H1 (cell line): ENCODE measurements at regions not wholly inside any gene's neighbourhood (a gene's known extent, or its start where the extent isn't known, plus 50 kb on each side); places are given as distances from the start of the nearest gene placed in this dataset.

Experiments
- BCL11A ChIP-seq, 2 experiments: IDR thresholded peaks; one replicate each; pipeline ENCODE4 v1.6.1; 2011; ENCODE audit warnings: low read depth in 2 of 2, low read length in 2 of 2, mild to moderate bottlenecking in 2 of 2
- CTCF ChIP-seq, 3 experiments: IDR thresholded peaks; 1 replicate in 2 of 3; 2 replicates in 1 of 3; pipeline versions ENCODE4 v1.5.1 to v1.6.1; 2011; ENCODE audit warnings: low read length in 3 of 3, mild to moderate bottlenecking in 3 of 3, inconsistent platforms in 2 of 3, low read depth in 1 of 3, moderate library complexity in 1 of 3; ENCODE audit not compliant: insufficient read depth in 1 of 3; ENCODE audit errors: control extremely low read depth in 1 of 3
- MAFK ChIP-seq: IDR thresholded peaks from 2 replicates; pipeline ENCODE4 v1.6.1; 2012; ENCODE audit warnings: low read depth, mild to moderate bottlenecking, improper control_type of control experiment, low read length
- MAX ChIP-seq: IDR thresholded peaks from 2 replicates; pipeline ENCODE4 v1.6.1; 2012; ENCODE audit warnings: inconsistent platforms
- POLR2A ChIP-seq, 2 experiments: IDR thresholded peaks; 1 replicate in 1 of 2; 2 replicates in 1 of 2; pipeline ENCODE4 v1.6.1; 2011; ENCODE audit warnings: low read depth in 2 of 2, low read length in 2 of 2, mild to moderate bottlenecking in 2 of 2; ENCODE audit errors: control extremely low read depth in 1 of 2

GRCh38 chr9:73529666-73530065 is 378.0 kb downstream of the ANXA1 start:
- TF ChIP-seq CTCF (IDR thresholded peaks at IDR 0.05; ENCODE audit: control extremely low read depth in 1 of 3, insufficient read depth in 1 of 3, low read depth in 1 of 3, low read length in 3 of 3) = no peak
- TF ChIP-seq MAFK = no peak
- no peak for TF ChIP-seq MAX
- no peak for TF ChIP-seq BCL11A (IDR thresholded peaks at IDR 0.05; ENCODE audit: low read depth in 2 of 2, low read length in 2 of 2)
- no peak for TF ChIP-seq POLR2A (IDR thresholded peaks at IDR 0.05; ENCODE audit: control extremely low read depth in 1 of 2, low read depth in 2 of 2, low read length in 2 of 2)
